H1 (cell line): ENCODE measurements at regions not wholly inside any gene's neighbourhood (a gene's known extent, or its start where the extent isn't known, plus 50 kb on each side); places are given as distances from the start of the nearest gene placed in this dataset.

ENCODE experiments used
- CTCF ChIA-PET: fragments of 300-600 bp; sonication (Branson Sonifier 250); formaldehyde crosslinking; loops from one replicate; lab custom pipeline; 2021; ENCODE audit not compliant: partially characterized antibody; lab: Charles Lee
- POLR2A ChIA-PET: fragments of 300-600 bp; sonication (Branson Sonifier 250); formaldehyde crosslinking; loops from one replicate; lab custom pipeline; 2021; ENCODE audit warnings: inconsistent platforms; ENCODE audit not compliant: partially characterized antibody; lab: Charles Lee
- DNase-seq, 2 experiments: peaks; one replicate each; pipeline versions ENCODE4 v3.0.0 to v3.0.0-alpha.2; 2010 to 2022; ENCODE audit warnings: low spot score in 2 of 2, low read depth in 1 of 2, mixed read lengths in 1 of 2
- FAIRE-seq: peaks from 2 replicates; lab custom pipeline; 2011; peaks lifted over from hg19 to GRCh38; lab: Jason Lieb, UNC
- H2AFZ ChIP-seq: 2 replicates; pipeline ENCODE4 v1.8.1; 2012; ENCODE audit warnings: low read length, inconsistent platforms
- H2AK5ac ChIP-seq: 2 replicates; pipeline ENCODE4 v1.6.1; 2013; ENCODE audit warnings: low read depth, low read length
- H2BK120ac ChIP-seq: replicated peaks from 2 replicates; pipeline ENCODE3; 2013; ENCODE audit warnings: low read depth, low read length, inconsistent platforms
- H2BK12ac ChIP-seq: 2 replicates; pipeline ENCODE4 v1.6.1; 2013; ENCODE audit warnings: low read depth, low read length
- H2BK15ac ChIP-seq: 2 replicates; pipeline ENCODE4 v1.6.1; 2013; ENCODE audit warnings: low read length
- H2BK20ac ChIP-seq: 2 replicates; pipeline ENCODE4 v1.6.1; 2013; ENCODE audit warnings: low read length
- H2BK5ac ChIP-seq: 2 replicates; pipeline ENCODE4 v1.6.1; 2013; ENCODE audit warnings: low read depth, low read length
- H3K14ac ChIP-seq: 2 replicates; pipeline ENCODE4 v1.6.1; 2013; ENCODE audit warnings: inconsistent platforms; ENCODE audit not compliant: insufficient read length
- H3K18ac ChIP-seq: 2 replicates; pipeline ENCODE4 v1.6.1; 2013; ENCODE audit warnings: low read length; ENCODE audit errors: extremely low read depth
- H3K23ac ChIP-seq: 2 replicates; pipeline ENCODE4 v1.6.1; 2013; ENCODE audit warnings: inconsistent platforms; ENCODE audit not compliant: insufficient read length
- H3K23me2 ChIP-seq: 2 replicates; pipeline ENCODE4 v1.6.1; 2013; ENCODE audit warnings: low read depth, low read length
- H3K27ac ChIP-seq: 2 replicates; pipeline ENCODE4 v1.6.1; 2011; ENCODE audit warnings: low read depth, low read length, inconsistent platforms
- H3K27me3 ChIP-seq, 4 experiments: replicated peaks in 1 of 4; 1 replicate in 1 of 4; 2 replicates in 3 of 4; pipeline versions ENCODE4 v1.6.1 to v1.8.1; 2011 to 2013; ENCODE audit warnings: low read length in 3 of 4, mild to moderate bottlenecking in 3 of 4, inconsistent platforms in 2 of 4, mixed read lengths in 2 of 4, moderate library complexity in 1 of 4; ENCODE audit not compliant: control insufficient read depth in 3 of 4, insufficient read depth in 3 of 4; ENCODE audit errors: extremely low read depth in 1 of 4
- H3K36me3 ChIP-seq, 4 experiments: 2 replicates each; pipeline versions ENCODE4 v1.6.1 to v1.8.1; 2011 to 2013; ENCODE audit warnings: mild to moderate bottlenecking in 4 of 4, low read length in 3 of 4, moderate library complexity in 2 of 4, control low read depth in 1 of 4, inconsistent platforms in 1 of 4; ENCODE audit not compliant: insufficient read depth in 4 of 4, control insufficient read depth in 2 of 4
- H3K4ac ChIP-seq: replicated peaks from 2 replicates; pipeline ENCODE3; 2013; ENCODE audit warnings: low read length, low read depth, mixed read lengths, inconsistent platforms; ENCODE audit not compliant: insufficient read length
- H3K4me1 ChIP-seq, 4 experiments: replicated peaks in 1 of 4; 1 replicate in 1 of 4; 2 replicates in 3 of 4; pipeline versions ENCODE4 v1.6.1 to v1.8.1; 2011 to 2013; ENCODE audit warnings: low read length in 3 of 4, inconsistent platforms in 2 of 4, mixed read lengths in 1 of 4; ENCODE audit not compliant: insufficient read depth in 4 of 4, control insufficient read depth in 3 of 4
- H3K4me2 ChIP-seq, 2 experiments: 2 replicates each; pipeline versions ENCODE4 v1.6.1 to v1.8.1; 2011 to 2013; ENCODE audit warnings: low read depth in 2 of 2, low read length in 2 of 2, control low read depth in 1 of 2, inconsistent platforms in 1 of 2, mild to moderate bottlenecking in 1 of 2; ENCODE audit not compliant: insufficient read depth in 1 of 2
- H3K4me3 ChIP-seq, 4 experiments: fragments of 200-600, 300-600 bp in 1 of 4; sonication (generic), shearing (Covaris generic), sonication (Bioruptor Twin) in 1 of 4; 2 replicates each; pipeline versions ENCODE4 v1.5.1 to v1.8.1; 2011 to 2016; ENCODE audit warnings: low read length in 4 of 4, low read depth in 3 of 4, control low read depth in 2 of 4, inconsistent platforms in 2 of 4, mild to moderate bottlenecking in 2 of 4, mixed read lengths in 1 of 4, moderate library complexity in 1 of 4; ENCODE audit not compliant: insufficient read depth in 2 of 4; ENCODE audit errors: extremely low read depth in 1 of 4
- H3K56ac ChIP-seq: replicated peaks from 2 replicates; pipeline ENCODE3; 2013; ENCODE audit warnings: low read depth, mild to moderate bottlenecking, mixed read lengths, low read length, inconsistent platforms; ENCODE audit not compliant: insufficient read length
- H3K79me1 ChIP-seq: 2 replicates; pipeline ENCODE4 v1.6.1; 2013; ENCODE audit warnings: low read depth, low read length, control low read depth
- H3K79me2 ChIP-seq, 2 experiments: 2 replicates each; pipeline versions ENCODE4 v1.6.1 to v1.8.1; 2012 to 2013; ENCODE audit warnings: low read length in 2 of 2, mild to moderate bottlenecking in 2 of 2, inconsistent platforms in 1 of 2; ENCODE audit not compliant: insufficient read depth in 2 of 2, control insufficient read depth in 1 of 2
- H3K9ac ChIP-seq, 4 experiments: replicated peaks in 1 of 4; 1 replicate in 1 of 4; 2 replicates in 3 of 4; pipeline versions ENCODE4 v1.6.1 to v1.8.1; 2011 to 2013; ENCODE audit warnings: low read depth in 3 of 4, low read length in 3 of 4, control low read depth in 2 of 4, mild to moderate bottlenecking in 2 of 4, moderate library complexity in 2 of 4, inconsistent platforms in 1 of 4; ENCODE audit errors: extremely low read depth in 1 of 4
- H3K9me3 ChIP-seq, 2 experiments: 2 replicates each; pipeline versions ENCODE4 v1.6.1 to v1.8.1; 2012 to 2013; ENCODE audit warnings: mild to moderate bottlenecking in 2 of 2, moderate library complexity in 2 of 2, control low read depth in 1 of 2, inconsistent platforms in 1 of 2, low read depth in 1 of 2, low read length in 1 of 2, mixed read lengths in 1 of 2; ENCODE audit not compliant: insufficient read depth in 2 of 2
- H4K20me1 ChIP-seq, 2 experiments: replicated peaks in 1 of 2; 2 replicates each; pipeline versions ENCODE3 to v1.8.1; 2011 to 2013; ENCODE audit warnings: inconsistent platforms in 2 of 2, low read length in 2 of 2, mild to moderate bottlenecking in 1 of 2; ENCODE audit not compliant: insufficient read depth in 2 of 2, control insufficient read depth in 1 of 2
- H4K5ac ChIP-seq: 2 replicates; pipeline ENCODE4 v1.6.1; 2013; ENCODE audit warnings: low read length, low read depth, mixed read lengths, inconsistent platforms; ENCODE audit not compliant: insufficient read length
- H4K8ac ChIP-seq: 2 replicates; pipeline ENCODE4 v1.8.0; 2013; ENCODE audit warnings: mild to moderate bottlenecking, moderate library complexity, low read length, inconsistent platforms; ENCODE audit not compliant: insufficient read depth; ENCODE audit errors: extremely low read depth
- H4K91ac ChIP-seq: replicated peaks from 2 replicates; pipeline ENCODE3; 2013; ENCODE audit warnings: low read length, mixed read lengths, inconsistent platforms; ENCODE audit not compliant: insufficient read length
- CEBPB ChIP-seq: IDR thresholded peaks from 2 replicates; pipeline ENCODE4 v1.6.1; 2012; ENCODE audit warnings: low read depth, low read length
- MAFK ChIP-seq: IDR thresholded peaks from 2 replicates; pipeline ENCODE4 v1.6.1; 2012; ENCODE audit warnings: low read depth, mild to moderate bottlenecking, improper control_type of control experiment, low read length
- POLR2A ChIP-seq, 2 experiments: IDR thresholded peaks; 1 replicate in 1 of 2; 2 replicates in 1 of 2; pipeline ENCODE4 v1.6.1; 2011; ENCODE audit warnings: low read depth in 2 of 2, low read length in 2 of 2, mild to moderate bottlenecking in 2 of 2; ENCODE audit errors: control extremely low read depth in 1 of 2
- RAD21 ChIP-seq, 2 experiments: IDR thresholded peaks in 1 of 2; conservative IDR thresholded peaks in 1 of 2; 2 replicates each; pipeline ENCODE4 v1.6.1; 2011; ENCODE audit warnings: low read depth in 2 of 2, low read length in 2 of 2, improper control_type of control experiment in 1 of 2, inconsistent platforms in 1 of 2, mild to moderate bottlenecking in 1 of 2, moderate library complexity in 1 of 2
- RFX5 ChIP-seq: IDR thresholded peaks from 2 replicates; pipeline ENCODE4 v1.6.1; 2011; ENCODE audit warnings: low read depth, low read length, improper control_type of control experiment, borderline replicate concordance
- TAF7 ChIP-seq: optimal IDR thresholded peaks from 2 replicates; pipeline ENCODE3; 2011; ENCODE audit warnings: low read depth, mild to moderate bottlenecking, inconsistent platforms, low read length, moderate library complexity, borderline replicate concordance
- TCF12 ChIP-seq: IDR thresholded peaks from 2 replicates; pipeline ENCODE4 v1.6.1; 2011; ENCODE audit warnings: low read depth, mild to moderate bottlenecking, low read length
- TEAD4 ChIP-seq: IDR thresholded peaks from 2 replicates; pipeline ENCODE4 v1.6.1; 2012; ENCODE audit warnings: low read depth, low read length, inconsistent platforms, mixed read lengths

DNA sequence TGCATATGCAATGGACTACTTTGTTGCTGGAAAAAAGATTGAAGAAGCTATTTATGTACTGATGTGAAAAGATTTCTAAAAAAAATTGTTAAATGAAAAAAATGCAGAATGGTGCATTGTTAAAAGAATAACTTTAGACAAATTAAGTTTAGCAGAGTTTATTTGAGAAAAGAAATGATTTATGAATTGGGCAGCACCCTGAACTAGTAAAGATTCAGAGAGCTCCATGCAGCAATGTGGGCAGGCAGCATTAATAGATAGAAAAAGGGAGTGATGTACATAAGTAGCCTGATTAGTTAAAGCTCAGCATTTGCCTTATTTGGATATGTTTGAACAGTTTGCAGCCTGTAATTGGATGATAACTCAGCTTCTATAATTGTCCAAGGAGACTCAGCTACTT, 677.9 kb upstream of the SEMA6A start:
- Histone ChIP-seq H3K36me3 (no peaks in the 10 kb centered on the region), H4K5ac (no peak overlapping the region), H3K18ac (no peak overlapping the region), H3K79me2 (no peaks in the 10 kb centered on the region), H4K8ac (no peak overlapping the region), H2BK15ac (no peak overlapping the region), H2AFZ (no peak overlapping the region), H3K23ac (no peak overlapping the region), H3K27ac (no peak overlapping the region), H2AK5ac (no peak overlapping the region), H3K4me3 (no peak overlapping the region), H3K9me3 (no peaks in the 10 kb centered on the region), H4K20me1 (no peaks in the 10 kb centered on the region), H3K27me3 (peaks cover 0 to 1% (median 0%) of the 10 kb centered on the region in 4 experiments; a peak in 1 of 7 replicates), H3K14ac (no peak overlapping the region), H2BK20ac (no peak overlapping the region), H2BK120ac (no peak overlapping the region), H3K4ac (no peak overlapping the region), H3K4me1 (peaks cover 0 to 4% (median 1%) of the 10 kb centered on the region in 4 experiments; a peak in 2 of 7 replicates), H3K56ac (no peak overlapping the region), H3K4me2 (no peak overlapping the region), H4K91ac (no peak overlapping the region), H2BK5ac (no peak overlapping the region), H3K79me1 (no peaks in the 10 kb centered on the region), H3K23me2 (no peaks in the 10 kb centered on the region), H3K9ac (no peak overlapping the region), H2BK12ac (no peak overlapping the region)
- DNase-seq (no peak), FAIRE-seq (no peak)
- ChIA-PET POLR2A (no interaction called here), CTCF (no interaction called here)
- no peak for TF ChIP-seq POLR2A (IDR thresholded peaks at IDR 0.05; ENCODE audit: control extremely low read depth in 1 of 2, low read depth in 2 of 2, low read length in 2 of 2)
- no peak for TF ChIP-seq TCF12
- TF ChIP-seq TEAD4, result no peak
- TF ChIP-seq RFX5, result no peak
- no peak for TF ChIP-seq RAD21 (IDR thresholded peaks at IDR 0.05 in 1 of 2, conservative IDR thresholded peaks at IDR 0.05 in 1 of 2; ENCODE audit: low read depth in 2 of 2, low read length in 2 of 2)
- no peak for TF ChIP-seq TAF7
- no peak for TF ChIP-seq MAFK
- no peak for TF ChIP-seq CEBPB
